ENCODE measurements at regions not wholly inside any gene's neighbourhood (a gene's known extent, or its start where the extent isn't known, plus 50 kb on each side); places are given as distances from the start of the nearest gene placed in this dataset.

DNA sequence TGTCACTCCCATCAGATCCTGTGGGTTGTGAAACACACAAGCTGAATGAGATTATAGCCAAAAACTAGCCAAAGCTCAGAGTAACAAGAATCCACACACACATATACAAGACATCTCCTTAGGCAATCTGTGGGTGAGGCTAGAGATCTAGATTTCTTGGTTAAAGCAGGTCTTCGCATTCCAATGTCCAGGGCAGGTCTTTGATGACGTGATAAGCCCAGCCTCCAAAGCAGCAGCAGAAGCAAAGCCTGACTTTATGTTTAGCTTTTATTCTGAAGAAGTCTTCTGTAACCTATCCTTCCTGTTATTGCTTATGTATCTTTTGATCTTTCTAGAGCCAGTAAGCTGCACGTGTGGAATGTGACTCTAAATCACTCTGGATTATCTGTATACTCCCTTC, 199.1 kb upstream of the SLC30A5 start:
- no peaks in the 10 kb centered on the region for H3K36me3 ChIP-seq (ENCODE audit: control insufficient read depth in 3 of 3, insufficient read depth in 3 of 3, low read length in 3 of 3)
- H3K27me3 ChIP-seq (ENCODE audit: control insufficient read depth in 3 of 3, insufficient read depth in 3 of 3, low read length in 3 of 3), result no peaks in the 10 kb centered on the region
- H3K9me3 ChIP-seq (ENCODE audit: control insufficient read depth in 3 of 3, low read length in 3 of 3), result no peaks in the 10 kb centered on the region
- H3K4me3 ChIP-seq (ENCODE audit: low read length in 3 of 3), result no peak overlapping the region
- no peak overlapping the region for H3K27ac ChIP-seq (ENCODE audit: low read depth, low read length)
- no peak overlapping the region for H3K9ac ChIP-seq (ENCODE audit: low read depth in 1 of 3, low read length in 3 of 3)
- no peaks in the 10 kb centered on the region for H3K4me1 ChIP-seq (ENCODE audit: control insufficient read depth in 3 of 3, insufficient read depth in 3 of 3, low read length in 3 of 3)

DNA sequence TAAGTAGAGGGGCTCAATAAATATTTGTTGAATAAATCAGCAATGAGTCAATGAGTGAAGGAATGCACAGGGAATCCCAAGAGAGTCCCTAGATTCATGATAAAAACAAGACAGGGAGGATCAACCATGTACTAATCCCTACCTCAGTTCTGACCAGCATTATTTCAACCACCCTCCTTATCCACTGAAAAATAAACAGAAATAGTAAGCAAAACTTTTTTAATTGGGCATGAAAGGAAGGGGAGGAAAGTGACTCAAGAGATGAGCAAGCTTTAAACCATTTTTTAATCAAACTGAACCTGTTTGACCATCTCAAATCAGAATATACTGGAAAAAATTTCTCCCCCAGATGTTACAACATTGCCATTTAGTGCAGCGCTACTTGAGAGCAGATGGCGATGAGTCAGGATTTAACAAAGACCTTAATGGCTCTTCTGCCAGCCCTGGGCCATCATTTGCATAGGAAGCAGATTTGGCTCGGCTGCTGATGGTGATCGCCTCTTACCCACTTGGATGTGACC, 194.8 kb upstream of the SLC30A5 start:
- no peak overlapping the region for H3K27ac ChIP-seq (ENCODE audit: low read depth, low read length)
- no peaks in the 10 kb centered on the region for H3K9me3 ChIP-seq (ENCODE audit: control insufficient read depth in 3 of 3, low read length in 3 of 3)

DNA sequence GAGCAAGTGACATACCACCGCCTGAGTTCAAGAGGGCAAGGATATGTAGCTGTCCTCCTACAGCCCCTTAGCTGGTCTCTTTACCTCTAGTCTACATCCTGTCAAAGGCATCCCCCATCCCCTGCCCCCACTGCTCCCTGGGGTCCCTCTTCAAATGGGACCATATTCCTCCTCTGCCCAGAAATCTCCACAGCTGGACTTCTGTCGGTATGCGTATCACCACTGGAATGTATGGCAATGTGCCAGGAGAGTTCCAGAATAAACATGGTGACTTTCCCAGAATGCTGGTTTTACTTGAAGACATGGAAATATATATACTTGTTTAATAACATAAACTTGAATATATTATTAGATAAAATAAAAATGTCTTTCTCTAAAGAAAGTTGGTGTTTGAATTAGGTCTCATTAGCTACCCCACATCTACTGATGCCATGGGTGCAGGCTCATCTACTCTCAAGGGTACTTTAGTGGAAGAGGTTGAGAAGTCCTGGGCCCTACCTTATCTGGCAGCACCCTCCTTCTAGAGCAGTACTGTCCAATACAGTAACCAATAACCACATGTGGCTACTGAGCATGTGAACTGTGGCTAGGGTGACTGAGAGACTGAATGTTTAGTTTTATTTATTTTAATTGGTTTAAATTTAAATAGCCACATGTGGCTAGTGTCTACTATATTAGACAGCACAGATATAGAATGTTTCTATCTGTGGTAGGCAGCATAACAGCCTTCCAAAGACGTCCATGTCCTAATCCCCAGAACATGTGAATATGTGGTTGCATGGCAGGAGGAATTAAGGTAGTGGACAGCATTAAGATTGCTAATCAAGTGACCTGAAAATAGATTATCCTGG, 181.7 kb upstream of the SLC30A5 start:
- Histone ChIP-seq H3K9ac (ENCODE audit: low read depth in 1 of 3, low read length in 3 of 3) (no peak overlapping the region), H3K27ac (ENCODE audit: low read depth, low read length) (no peak overlapping the region), H3K36me3 (ENCODE audit: control insufficient read depth in 3 of 3, insufficient read depth in 3 of 3, low read length in 3 of 3) (no peaks in the 10 kb centered on the region), H3K27me3 (ENCODE audit: control insufficient read depth in 3 of 3, insufficient read depth in 3 of 3, low read length in 3 of 3) (no peaks in the 10 kb centered on the region), H3K4me3 (ENCODE audit: low read length in 3 of 3) (no peak overlapping the region), H3K4me1 (ENCODE audit: control insufficient read depth in 3 of 3, insufficient read depth in 3 of 3, low read length in 3 of 3) (no peaks in the 10 kb centered on the region), H3K9me3 (ENCODE audit: control insufficient read depth in 3 of 3, low read length in 3 of 3) (no peaks in the 10 kb centered on the region)

More for the DNA sequence above, 194.8 kb upstream of the SLC30A5 start:
- Histone ChIP-seq H3K9ac (ENCODE audit: low read depth in 1 of 3, low read length in 3 of 3) (no peak overlapping the region), H3K27me3 (ENCODE audit: control insufficient read depth in 3 of 3, insufficient read depth in 3 of 3, low read length in 3 of 3) (no peaks in the 10 kb centered on the region), H3K4me1 (ENCODE audit: control insufficient read depth in 3 of 3, insufficient read depth in 3 of 3, low read length in 3 of 3) (no peaks in the 10 kb centered on the region), H3K4me3 (ENCODE audit: low read length in 3 of 3) (no peak overlapping the region), H3K36me3 (ENCODE audit: control insufficient read depth in 3 of 3, insufficient read depth in 3 of 3, low read length in 3 of 3) (no peaks in the 10 kb centered on the region)

DNA sequence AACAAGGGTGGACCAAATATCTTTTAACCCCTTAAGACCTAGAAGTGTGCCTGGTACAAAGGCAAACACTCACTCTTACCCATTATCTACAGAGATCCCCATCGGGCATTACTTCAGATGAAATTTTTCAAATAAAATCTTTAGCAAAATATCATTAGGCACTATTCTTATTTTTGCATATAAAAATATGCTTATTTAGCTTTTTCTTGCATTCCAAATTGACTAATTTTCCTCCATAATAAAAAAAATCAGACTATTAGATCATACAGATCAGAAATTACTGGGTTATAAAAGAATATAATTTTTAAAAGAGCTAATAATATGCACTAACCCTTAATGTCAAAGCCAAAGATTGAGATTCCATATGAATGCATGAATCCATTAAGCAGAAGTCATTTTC, 178.7 kb upstream of the SLC30A5 start:
- Histone ChIP-seq H3K9me3 (ENCODE audit: control insufficient read depth in 3 of 3, low read length in 3 of 3) (no peaks in the 10 kb centered on the region), H3K27me3 (ENCODE audit: control insufficient read depth in 3 of 3, insufficient read depth in 3 of 3, low read length in 3 of 3) (no peaks in the 10 kb centered on the region), H3K9ac (ENCODE audit: low read depth in 1 of 3, low read length in 3 of 3) (no peak overlapping the region), H3K4me3 (ENCODE audit: low read length in 3 of 3) (no peak overlapping the region), H3K4me1 (ENCODE audit: control insufficient read depth in 3 of 3, insufficient read depth in 3 of 3, low read length in 3 of 3) (no peaks in the 10 kb centered on the region), H3K27ac (ENCODE audit: low read depth, low read length) (no peak overlapping the region), H3K36me3 (ENCODE audit: control insufficient read depth in 3 of 3, insufficient read depth in 3 of 3, low read length in 3 of 3) (no peaks in the 10 kb centered on the region)

DNA sequence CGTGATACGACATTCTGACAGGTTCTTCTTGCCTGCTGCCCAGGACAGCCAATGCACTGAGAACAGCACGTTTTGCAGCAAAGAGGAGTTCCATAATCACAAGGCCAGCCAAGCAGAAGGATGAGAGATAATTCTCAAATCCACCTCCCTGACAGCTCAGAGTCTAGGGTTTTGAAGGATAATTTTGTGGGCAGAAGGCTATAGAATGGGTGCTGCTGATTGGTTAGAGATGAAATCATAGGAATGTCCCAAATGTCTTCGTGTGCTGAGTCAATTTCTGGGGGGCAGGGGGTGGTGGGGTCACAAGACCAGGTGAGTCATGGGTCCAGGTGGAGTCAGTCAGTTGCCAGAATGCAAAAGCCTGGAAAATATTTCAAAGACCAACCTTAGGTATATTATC, 175.5 kb upstream of the SLC30A5 start:
- H3K4me3 ChIP-seq (ENCODE audit: low read length in 3 of 3), result no peak overlapping the region
- H3K27me3 ChIP-seq (ENCODE audit: control insufficient read depth in 3 of 3, insufficient read depth in 3 of 3, low read length in 3 of 3), result no peaks in the 10 kb centered on the region
- H3K27ac ChIP-seq (ENCODE audit: low read depth, low read length), result no peak overlapping the region
- no peaks in the 10 kb centered on the region for H3K9me3 ChIP-seq (ENCODE audit: control insufficient read depth in 3 of 3, low read length in 3 of 3)
- no peaks in the 10 kb centered on the region for H3K36me3 ChIP-seq (ENCODE audit: control insufficient read depth in 3 of 3, insufficient read depth in 3 of 3, low read length in 3 of 3)
- H3K4me1 ChIP-seq (ENCODE audit: control insufficient read depth in 3 of 3, insufficient read depth in 3 of 3, low read length in 3 of 3), result no peaks in the 10 kb centered on the region
- no peak overlapping the region for H3K9ac ChIP-seq (ENCODE audit: low read depth in 1 of 3, low read length in 3 of 3)

DNA sequence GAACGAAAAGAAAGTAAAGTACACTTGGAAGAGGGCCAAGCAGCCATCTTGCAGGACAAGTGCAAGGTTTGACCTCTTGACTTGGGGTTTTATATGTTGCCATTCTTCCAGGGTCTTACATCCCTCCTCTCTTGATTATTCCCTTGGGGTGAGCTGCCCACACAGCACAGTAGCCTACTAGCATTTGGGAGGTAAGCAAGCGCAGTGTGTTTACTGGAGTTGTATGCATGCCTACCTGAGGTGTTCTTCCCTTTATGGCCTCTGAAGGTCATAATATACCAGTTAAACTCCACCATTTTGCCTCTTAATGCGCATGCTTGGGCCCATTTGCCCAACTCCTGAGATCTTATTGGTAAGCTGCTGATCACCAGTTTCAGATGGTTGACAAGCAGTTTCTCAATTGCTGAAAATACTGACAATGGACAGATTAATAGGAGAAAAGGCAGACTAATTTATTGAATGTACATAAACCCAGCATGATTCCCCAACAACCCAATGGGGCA, 173.8 kb upstream of the SLC30A5 start:
- Histone ChIP-seq H3K9me3 (ENCODE audit: control insufficient read depth in 3 of 3, low read length in 3 of 3) (no peaks in the 10 kb centered on the region), H3K4me3 (ENCODE audit: low read length in 3 of 3) (no peak overlapping the region), H3K9ac (ENCODE audit: low read depth in 1 of 3, low read length in 3 of 3) (no peak overlapping the region), H3K27ac (ENCODE audit: low read depth, low read length) (no peak overlapping the region), H3K4me1 (ENCODE audit: control insufficient read depth in 3 of 3, insufficient read depth in 3 of 3, low read length in 3 of 3) (no peaks in the 10 kb centered on the region), H3K36me3 (ENCODE audit: control insufficient read depth in 3 of 3, insufficient read depth in 3 of 3, low read length in 3 of 3) (no peaks in the 10 kb centered on the region), H3K27me3 (ENCODE audit: control insufficient read depth in 3 of 3, insufficient read depth in 3 of 3, low read length in 3 of 3) (no peaks in the 10 kb centered on the region)

DNA sequence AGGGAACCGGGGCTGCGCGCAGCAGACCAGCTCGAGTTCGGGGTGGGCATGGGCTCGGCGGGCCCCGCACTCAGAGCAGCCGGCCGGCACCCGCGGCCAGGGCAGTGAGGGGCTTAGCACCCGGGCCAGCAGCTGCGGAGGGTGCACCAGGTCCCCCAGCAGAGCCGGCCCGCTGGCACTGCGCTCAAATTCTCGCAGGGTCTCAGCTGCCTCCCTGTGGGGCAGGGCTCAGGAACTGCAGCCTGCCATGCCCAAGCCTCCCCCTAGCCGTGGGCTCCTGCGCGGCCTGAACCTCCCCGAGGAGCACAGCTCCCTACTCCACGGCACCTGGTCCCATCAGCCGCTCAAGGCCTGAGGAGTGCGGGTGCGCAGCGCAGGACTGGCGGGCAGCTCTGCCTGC, 172.9 kb upstream of the SLC30A5 start:
- H3K9me3 ChIP-seq (ENCODE audit: control insufficient read depth in 3 of 3, low read length in 3 of 3), result no peaks in the 10 kb centered on the region
- H3K4me1 ChIP-seq (ENCODE audit: control insufficient read depth in 3 of 3, insufficient read depth in 3 of 3, low read length in 3 of 3), result no peaks in the 10 kb centered on the region
- H3K27me3 ChIP-seq (ENCODE audit: control insufficient read depth in 3 of 3, insufficient read depth in 3 of 3, low read length in 3 of 3), result no peaks in the 10 kb centered on the region
- no peak overlapping the region for H3K9ac ChIP-seq (ENCODE audit: low read depth in 1 of 3, low read length in 3 of 3)
- H3K27ac ChIP-seq (ENCODE audit: low read depth, low read length), result no peak overlapping the region
- H3K4me3 ChIP-seq (ENCODE audit: low read length in 3 of 3), result no peak overlapping the region
- no peaks in the 10 kb centered on the region for H3K36me3 ChIP-seq (ENCODE audit: control insufficient read depth in 3 of 3, insufficient read depth in 3 of 3, low read length in 3 of 3)

DNA sequence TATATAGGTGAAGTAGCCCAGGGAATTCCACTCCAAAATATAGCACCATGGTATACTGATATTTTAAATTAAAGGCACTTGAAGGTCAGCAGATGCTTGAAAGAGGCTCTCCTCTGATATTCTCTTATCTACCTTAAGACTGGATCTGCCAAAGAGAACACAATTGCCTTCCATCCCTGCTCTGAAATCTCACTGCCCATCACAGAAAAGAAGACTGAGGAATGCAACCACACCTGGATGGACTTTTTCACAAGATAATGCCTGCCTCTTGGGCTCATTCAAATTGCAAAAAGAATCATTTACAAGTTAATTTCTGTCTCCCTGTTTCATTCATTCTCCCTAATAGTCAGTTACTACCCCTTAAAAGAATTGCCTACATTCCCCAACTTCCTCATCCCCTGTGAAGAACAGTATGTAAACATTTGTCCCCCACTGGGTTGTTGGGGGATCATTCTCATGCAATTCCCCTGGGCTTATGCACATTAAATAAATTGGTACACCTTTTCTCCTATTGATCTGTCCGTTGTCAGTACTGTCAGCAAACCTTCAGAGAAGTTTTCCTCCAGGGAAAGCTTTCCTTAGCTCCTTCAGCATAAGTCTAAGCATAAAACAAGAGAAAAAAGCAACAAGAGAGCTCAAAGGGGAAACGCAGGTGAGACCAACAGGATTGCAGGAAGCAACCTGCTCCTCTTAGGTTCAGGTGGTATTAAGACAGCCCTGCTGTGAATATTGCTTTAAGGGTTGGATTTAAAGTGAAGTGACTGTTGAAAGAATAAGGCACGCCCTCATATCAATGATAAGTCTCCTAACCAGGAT, 171.4 kb upstream of the SLC30A5 start:
- H3K4me1 ChIP-seq (ENCODE audit: control insufficient read depth in 3 of 3, insufficient read depth in 3 of 3, low read length in 3 of 3), result no peaks in the 10 kb centered on the region
- H3K27me3 ChIP-seq (ENCODE audit: control insufficient read depth in 3 of 3, insufficient read depth in 3 of 3, low read length in 3 of 3), result no peaks in the 10 kb centered on the region
- H3K27ac ChIP-seq (ENCODE audit: low read depth, low read length), result no peak overlapping the region
- H3K9me3 ChIP-seq (ENCODE audit: control insufficient read depth in 3 of 3, low read length in 3 of 3), result no peaks in the 10 kb centered on the region
- no peak overlapping the region for H3K4me3 ChIP-seq (ENCODE audit: low read length in 3 of 3)
- no peak overlapping the region for H3K9ac ChIP-seq (ENCODE audit: low read depth in 1 of 3, low read length in 3 of 3)
- H3K36me3 ChIP-seq (ENCODE audit: control insufficient read depth in 3 of 3, insufficient read depth in 3 of 3, low read length in 3 of 3), result no peaks in the 10 kb centered on the region

DNA sequence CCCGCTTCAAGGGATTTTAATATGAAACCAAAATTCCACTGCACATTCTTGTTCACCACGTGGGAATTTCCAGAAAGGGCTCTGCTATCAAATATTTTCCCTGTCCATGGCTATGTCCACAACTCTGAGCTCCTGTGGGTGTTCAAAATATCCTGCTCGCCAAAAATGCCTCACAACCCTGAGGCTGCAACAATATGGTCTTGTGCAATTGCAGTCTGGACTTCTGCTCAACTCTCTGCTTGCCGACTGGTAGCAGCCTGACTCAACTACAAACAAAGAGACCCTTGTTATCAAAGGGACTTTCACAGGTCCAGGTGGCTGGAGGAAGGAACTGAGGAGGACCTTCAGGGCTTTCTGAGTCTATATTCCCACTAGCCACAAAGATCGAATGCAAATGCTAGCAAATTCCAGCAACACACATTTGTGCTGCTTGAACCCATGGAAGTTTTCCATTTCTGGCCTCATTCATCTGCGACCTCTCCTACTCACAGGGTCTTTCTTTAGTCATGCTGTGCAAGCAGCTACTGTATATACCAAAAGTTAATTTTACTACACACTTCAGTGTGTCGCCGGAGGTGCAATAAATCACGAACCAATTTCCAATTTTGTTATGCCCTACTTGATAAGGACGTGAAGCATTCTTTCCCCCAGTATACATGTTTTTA, 169.2 kb upstream of the SLC30A5 start:
- H3K4me3 ChIP-seq (ENCODE audit: low read length in 3 of 3), result no peak overlapping the region
- H3K4me1 ChIP-seq (ENCODE audit: control insufficient read depth in 3 of 3, insufficient read depth in 3 of 3, low read length in 3 of 3), result no peaks in the 10 kb centered on the region
- H3K9ac ChIP-seq (ENCODE audit: low read depth in 1 of 3, low read length in 3 of 3), result no peak overlapping the region
- H3K27me3 ChIP-seq (ENCODE audit: control insufficient read depth in 3 of 3, insufficient read depth in 3 of 3, low read length in 3 of 3), result no peaks in the 10 kb centered on the region
- H3K27ac ChIP-seq (ENCODE audit: low read depth, low read length), result no peak overlapping the region
- no peaks in the 10 kb centered on the region for H3K36me3 ChIP-seq (ENCODE audit: control insufficient read depth in 3 of 3, insufficient read depth in 3 of 3, low read length in 3 of 3)
- no peaks in the 10 kb centered on the region for H3K9me3 ChIP-seq (ENCODE audit: control insufficient read depth in 3 of 3, low read length in 3 of 3)

Measured in skeletal muscle tissue (tissue), 3 donors.